ENCODE measurements at regions not wholly inside any gene's neighbourhood (a gene's known extent, or its start where the extent isn't known, plus 50 kb on each side); places are given as distances from the start of the nearest gene placed in this dataset.

DNA sequence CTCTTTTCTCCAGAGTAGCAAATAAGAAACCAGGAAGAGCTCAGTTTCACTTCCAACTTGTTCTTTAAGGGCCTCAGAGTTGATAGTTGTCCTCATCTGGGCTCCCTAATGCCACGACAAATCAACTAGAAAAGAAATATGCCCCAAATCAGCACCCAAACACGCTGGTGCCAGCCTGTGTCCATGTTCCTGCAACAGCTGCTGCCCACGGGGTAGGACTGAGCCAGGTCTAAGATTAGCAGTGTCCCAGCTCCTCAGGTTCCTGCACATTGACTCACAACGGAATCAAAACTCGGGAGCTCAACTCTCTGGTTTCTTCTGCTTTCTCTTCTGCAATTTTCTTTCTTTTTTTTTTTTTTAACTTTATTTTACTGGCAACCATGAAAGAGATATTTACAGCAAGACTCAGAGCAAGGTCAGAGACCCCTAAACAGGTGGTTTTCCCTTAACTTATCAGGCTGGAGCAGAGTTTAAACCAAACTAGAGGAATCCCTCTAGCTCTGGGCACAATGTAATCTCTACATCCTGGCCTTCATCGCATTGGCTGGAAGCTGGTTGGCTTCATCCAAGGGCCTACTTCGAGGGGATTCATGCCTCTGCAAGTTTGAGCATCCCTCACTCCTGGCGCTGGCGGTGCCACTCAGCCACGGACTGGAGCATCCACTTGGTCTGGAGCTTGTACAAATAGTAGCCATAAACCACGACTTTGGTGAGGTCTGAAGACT, 126.1 kb downstream of the PFKFB3 start (continued):
- TF ChIP-seq, protein P1, sequence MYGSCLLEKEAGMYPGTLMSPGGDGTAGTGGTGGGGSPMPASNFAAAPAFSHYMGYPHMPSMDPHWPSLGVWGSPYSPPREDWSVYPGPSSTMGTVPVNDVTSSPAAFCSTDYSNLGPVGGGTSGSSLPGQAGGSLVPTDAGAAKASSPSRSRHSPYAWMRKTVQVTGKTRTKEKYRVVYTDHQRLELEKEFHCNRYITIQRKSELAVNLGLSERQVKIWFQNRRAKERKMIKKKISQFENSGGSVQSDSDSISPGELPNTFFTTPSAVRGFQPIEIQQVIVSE (CRISPR knock-in tag; IDR thresholded peaks at IDR 0.05; ENCODE audit: borderline replicate concordance) = no peak
- TF ChIP-seq CREB1 (CRISPR knock-in tag; IDR thresholded peaks at IDR 0.05) (no peak), NFE2L1 (CRISPR knock-in tag; IDR thresholded peaks at IDR 0.05) (no peak), NR2C2 (CRISPR knock-in tag; IDR thresholded peaks at IDR 0.05) (no peak), JAZF1 (CRISPR knock-in tag; IDR thresholded peaks at IDR 0.05) (no peak), ZNF138 (CRISPR knock-in tag; conservative IDR thresholded peaks at IDR 0.05) (no peak), GTF2I (CRISPR knock-in tag; conservative IDR thresholded peaks at IDR 0.05) (no peak), ZNF263 (CRISPR knock-in tag; IDR thresholded peaks at IDR 0.05; ENCODE audit: low read depth) (no peak)
- TF ChIP-seq, protein P2, sequence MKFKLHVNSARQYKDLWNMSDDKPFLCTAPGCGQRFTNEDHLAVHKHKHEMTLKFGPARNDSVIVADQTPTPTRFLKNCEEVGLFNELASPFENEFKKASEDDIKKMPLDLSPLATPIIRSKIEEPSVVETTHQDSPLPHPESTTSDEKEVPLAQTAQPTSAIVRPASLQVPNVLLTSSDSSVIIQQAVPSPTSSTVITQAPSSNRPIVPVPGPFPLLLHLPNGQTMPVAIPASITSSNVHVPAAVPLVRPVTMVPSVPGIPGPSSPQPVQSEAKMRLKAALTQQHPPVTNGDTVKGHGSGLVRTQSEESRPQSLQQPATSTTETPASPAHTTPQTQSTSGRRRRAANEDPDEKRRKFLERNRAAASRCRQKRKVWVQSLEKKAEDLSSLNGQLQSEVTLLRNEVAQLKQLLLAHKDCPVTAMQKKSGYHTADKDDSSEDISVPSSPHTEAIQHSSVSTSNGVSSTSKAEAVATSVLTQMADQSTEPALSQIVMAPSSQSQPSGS (CRISPR knock-in tag; IDR thresholded peaks at IDR 0.05; ENCODE audit: borderline replicate concordance, low read depth) = no peak
- TF ChIP-seq, protein P3, sequence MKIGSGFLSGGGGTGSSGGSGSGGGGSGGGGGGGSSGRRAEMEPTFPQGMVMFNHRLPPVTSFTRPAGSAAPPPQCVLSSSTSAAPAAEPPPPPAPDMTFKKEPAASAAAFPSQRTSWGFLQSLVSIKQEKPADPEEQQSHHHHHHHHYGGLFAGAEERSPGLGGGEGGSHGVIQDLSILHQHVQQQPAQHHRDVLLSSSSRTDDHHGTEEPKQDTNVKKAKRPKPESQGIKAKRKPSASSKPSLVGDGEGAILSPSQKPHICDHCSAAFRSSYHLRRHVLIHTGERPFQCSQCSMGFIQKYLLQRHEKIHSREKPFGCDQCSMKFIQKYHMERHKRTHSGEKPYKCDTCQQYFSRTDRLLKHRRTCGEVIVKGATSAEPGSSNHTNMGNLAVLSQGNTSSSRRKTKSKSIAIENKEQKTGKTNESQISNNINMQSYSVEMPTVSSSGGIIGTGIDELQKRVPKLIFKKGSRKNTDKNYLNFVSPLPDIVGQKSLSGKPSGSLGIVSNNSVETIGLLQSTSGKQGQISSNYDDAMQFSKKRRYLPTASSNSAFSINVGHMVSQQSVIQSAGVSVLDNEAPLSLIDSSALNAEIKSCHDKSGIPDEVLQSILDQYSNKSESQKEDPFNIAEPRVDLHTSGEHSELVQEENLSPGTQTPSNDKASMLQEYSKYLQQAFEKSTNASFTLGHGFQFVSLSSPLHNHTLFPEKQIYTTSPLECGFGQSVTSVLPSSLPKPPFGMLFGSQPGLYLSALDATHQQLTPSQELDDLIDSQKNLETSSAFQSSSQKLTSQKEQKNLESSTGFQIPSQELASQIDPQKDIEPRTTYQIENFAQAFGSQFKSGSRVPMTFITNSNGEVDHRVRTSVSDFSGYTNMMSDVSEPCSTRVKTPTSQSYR (CRISPR knock-in tag; IDR thresholded peaks at IDR 0.05) = no peak
- TF ChIP-seq, protein P4, sequence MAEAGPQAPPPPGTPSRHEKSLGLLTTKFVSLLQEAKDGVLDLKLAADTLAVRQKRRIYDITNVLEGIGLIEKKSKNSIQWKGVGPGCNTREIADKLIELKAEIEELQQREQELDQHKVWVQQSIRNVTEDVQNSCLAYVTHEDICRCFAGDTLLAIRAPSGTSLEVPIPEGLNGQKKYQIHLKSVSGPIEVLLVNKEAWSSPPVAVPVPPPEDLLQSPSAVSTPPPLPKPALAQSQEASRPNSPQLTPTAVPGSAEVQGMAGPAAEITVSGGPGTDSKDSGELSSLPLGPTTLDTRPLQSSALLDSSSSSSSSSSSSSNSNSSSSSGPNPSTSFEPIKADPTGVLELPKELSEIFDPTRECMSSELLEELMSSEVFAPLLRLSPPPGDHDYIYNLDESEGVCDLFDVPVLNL (CRISPR knock-in tag; IDR thresholded peaks at IDR 0.05; ENCODE audit: borderline replicate concordance, low read depth) = no peak
- TF ChIP-seq, protein P5, sequence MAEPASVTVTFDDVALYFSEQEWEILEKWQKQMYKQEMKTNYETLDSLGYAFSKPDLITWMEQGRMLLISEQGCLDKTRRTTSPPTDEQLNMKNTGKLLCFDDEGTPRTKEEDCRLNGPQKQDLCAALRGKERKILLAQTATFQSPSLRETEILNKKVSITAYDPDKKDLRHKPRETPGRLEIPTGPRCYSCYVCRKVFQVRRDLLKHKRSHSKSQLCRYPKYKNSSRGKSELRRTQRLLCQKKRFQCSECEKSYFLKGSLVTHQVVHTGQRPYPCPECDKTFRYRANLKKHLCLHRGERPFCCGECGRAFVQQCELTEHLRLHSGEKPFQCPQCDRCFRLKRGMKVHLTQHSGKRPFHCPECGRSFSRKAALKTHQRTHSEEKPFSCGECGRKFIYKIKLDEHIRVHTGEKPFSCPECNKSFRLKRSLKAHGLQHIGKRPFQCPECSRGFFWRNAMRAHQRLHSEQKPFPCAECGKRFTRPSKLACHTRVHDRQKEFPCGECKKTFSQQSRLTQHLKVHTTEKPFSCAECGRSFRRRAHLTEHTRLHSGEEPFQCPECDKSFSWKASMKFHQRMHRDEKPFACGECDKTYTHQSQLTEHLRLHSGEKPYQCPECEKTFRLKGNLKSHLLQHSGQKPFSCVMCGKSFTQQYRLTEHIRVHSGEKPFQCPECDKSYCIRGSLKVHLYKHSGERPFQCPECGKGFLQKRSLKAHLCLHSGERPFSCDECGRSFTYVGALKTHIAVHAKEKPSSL (CRISPR knock-in tag; conservative IDR thresholded peaks at IDR 0.05) = no peak

DNA sequence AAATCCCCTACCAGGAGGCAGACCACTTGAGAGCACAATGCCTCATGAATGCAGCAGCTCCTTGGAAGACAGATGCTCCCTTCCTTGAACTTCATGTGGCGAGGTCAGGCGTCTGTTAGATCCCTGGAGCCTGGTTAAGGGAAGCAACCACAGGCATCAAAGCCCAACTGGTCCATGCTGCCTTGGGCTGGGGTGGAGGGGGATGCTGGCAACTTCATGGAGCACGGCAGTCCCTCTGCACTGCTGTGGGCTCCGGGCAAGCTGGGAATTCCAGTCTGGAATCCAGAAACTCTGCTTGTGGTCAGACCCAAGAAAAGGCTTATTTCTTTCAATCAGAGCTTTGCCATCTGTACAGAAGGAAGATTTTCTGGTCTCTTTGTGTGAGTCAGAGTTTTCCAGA, 130.4 kb downstream of the PFKFB3 start:
- CTCF ChIA-PET = no interaction called here
- peaks cover 25% of the 10 kb centered on the region for H3K9me3 Mint-ChIP-seq
- no peak overlapping the region; the same call in 1 of the 2 replicates for H3K4me3 Mint-ChIP-seq
- POLR2A ChIA-PET = no interaction called here
- TF ChIP-seq, protein P6, sequence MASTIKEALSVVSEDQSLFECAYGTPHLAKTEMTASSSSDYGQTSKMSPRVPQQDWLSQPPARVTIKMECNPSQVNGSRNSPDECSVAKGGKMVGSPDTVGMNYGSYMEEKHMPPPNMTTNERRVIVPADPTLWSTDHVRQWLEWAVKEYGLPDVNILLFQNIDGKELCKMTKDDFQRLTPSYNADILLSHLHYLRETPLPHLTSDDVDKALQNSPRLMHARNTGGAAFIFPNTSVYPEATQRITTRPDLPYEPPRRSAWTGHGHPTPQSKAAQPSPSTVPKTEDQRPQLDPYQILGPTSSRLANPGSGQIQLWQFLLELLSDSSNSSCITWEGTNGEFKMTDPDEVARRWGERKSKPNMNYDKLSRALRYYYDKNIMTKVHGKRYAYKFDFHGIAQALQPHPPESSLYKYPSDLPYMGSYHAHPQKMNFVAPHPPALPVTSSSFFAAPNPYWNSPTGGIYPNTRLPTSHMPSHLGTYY (CRISPR knock-in tag; IDR thresholded peaks at IDR 0.05) = no peak
- TF ChIP-seq, protein P7, sequence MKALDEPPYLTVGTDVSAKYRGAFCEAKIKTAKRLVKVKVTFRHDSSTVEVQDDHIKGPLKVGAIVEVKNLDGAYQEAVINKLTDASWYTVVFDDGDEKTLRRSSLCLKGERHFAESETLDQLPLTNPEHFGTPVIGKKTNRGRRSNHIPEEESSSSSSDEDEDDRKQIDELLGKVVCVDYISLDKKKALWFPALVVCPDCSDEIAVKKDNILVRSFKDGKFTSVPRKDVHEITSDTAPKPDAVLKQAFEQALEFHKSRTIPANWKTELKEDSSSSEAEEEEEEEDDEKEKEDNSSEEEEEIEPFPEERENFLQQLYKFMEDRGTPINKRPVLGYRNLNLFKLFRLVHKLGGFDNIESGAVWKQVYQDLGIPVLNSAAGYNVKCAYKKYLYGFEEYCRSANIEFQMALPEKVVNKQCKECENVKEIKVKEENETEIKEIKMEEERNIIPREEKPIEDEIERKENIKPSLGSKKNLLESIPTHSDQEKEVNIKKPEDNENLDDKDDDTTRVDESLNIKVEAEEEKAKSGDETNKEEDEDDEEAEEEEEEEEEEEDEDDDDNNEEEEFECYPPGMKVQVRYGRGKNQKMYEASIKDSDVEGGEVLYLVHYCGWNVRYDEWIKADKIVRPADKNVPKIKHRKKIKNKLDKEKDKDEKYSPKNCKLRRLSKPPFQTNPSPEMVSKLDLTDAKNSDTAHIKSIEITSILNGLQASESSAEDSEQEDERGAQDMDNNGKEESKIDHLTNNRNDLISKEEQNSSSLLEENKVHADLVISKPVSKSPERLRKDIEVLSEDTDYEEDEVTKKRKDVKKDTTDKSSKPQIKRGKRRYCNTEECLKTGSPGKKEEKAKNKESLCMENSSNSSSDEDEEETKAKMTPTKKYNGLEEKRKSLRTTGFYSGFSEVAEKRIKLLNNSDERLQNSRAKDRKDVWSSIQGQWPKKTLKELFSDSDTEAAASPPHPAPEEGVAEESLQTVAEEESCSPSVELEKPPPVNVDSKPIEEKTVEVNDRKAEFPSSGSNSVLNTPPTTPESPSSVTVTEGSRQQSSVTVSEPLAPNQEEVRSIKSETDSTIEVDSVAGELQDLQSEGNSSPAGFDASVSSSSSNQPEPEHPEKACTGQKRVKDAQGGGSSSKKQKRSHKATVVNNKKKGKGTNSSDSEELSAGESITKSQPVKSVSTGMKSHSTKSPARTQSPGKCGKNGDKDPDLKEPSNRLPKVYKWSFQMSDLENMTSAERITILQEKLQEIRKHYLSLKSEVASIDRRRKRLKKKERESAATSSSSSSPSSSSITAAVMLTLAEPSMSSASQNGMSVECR (CRISPR knock-in tag; IDR thresholded peaks at IDR 0.05; ENCODE audit: borderline replicate concordance) = no peak
- TF ChIP-seq, protein P8, sequence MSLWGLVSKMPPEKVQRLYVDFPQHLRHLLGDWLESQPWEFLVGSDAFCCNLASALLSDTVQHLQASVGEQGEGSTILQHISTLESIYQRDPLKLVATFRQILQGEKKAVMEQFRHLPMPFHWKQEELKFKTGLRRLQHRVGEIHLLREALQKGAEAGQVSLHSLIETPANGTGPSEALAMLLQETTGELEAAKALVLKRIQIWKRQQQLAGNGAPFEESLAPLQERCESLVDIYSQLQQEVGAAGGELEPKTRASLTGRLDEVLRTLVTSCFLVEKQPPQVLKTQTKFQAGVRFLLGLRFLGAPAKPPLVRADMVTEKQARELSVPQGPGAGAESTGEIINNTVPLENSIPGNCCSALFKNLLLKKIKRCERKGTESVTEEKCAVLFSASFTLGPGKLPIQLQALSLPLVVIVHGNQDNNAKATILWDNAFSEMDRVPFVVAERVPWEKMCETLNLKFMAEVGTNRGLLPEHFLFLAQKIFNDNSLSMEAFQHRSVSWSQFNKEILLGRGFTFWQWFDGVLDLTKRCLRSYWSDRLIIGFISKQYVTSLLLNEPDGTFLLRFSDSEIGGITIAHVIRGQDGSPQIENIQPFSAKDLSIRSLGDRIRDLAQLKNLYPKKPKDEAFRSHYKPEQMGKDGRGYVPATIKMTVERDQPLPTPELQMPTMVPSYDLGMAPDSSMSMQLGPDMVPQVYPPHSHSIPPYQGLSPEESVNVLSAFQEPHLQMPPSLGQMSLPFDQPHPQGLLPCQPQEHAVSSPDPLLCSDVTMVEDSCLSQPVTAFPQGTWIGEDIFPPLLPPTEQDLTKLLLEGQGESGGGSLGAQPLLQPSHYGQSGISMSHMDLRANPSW (CRISPR knock-in tag; conservative IDR thresholded peaks at IDR 0.05; ENCODE audit: low read depth) = no peak
- TF ChIP-seq ZBTB21 (CRISPR knock-in tag; IDR thresholded peaks at IDR 0.05; ENCODE audit: borderline replicate concordance) = no peak
- H3K27me3 Mint-ChIP-seq (ENCODE audit: low read depth) = peaks cover 6% of the 10 kb centered on the region; the same call in 1 of the 2 replicates
- H3K4me1 Mint-ChIP-seq = no peaks in the 10 kb centered on the region
- no peak overlapping the region for H3K27ac Mint-ChIP-seq
- ATAC-seq (no peak), DNase-seq (ENCODE audit: low spot score) (no peak)
- peaks cover 29% of the 10 kb centered on the region for H3K36me3 Mint-ChIP-seq
